IMR-90 (cell line): ENCODE measurements at regions not wholly inside any gene's neighbourhood (a gene's known extent, or its start where the extent isn't known, plus 50 kb on each side); places are given as distances from the start of the nearest gene placed in this dataset.

Experiments
- ATAC-seq: fragments of 200-7000 bp; cut with Tn5 transposase; 2 replicates; pipeline ENCODE4 v1.9.1; 2020; ENCODE audit warnings: low read depth, mild to moderate bottlenecking, moderate library complexity
- BruUV-seq: library from RNA; stranded (reverse); fragments of 400-500 nt; replicated peaks from 2 replicates; lab custom pipeline; 2021; lab: Mats Ljungman, UMichigan
- CTCF ChIA-PET: fragments of 300-600 bp; formaldehyde crosslinking; extraction: SDS; loops from one replicate; lab custom pipeline; 2021; ENCODE audit warnings: antibody characterized with exemption; lab: Yijun Ruan, JAX
- POLR2A ChIA-PET: fragments of 300-600 bp; sonication (Branson Sonifier 250); formaldehyde crosslinking; loops from one replicate; lab custom pipeline; 2022; ENCODE audit warnings: antibody characterized with exemption; ENCODE audit not compliant: unreplicated experiment; lab: Charles Lee
- DNase-seq: peaks from one replicate; pipeline ENCODE4 v3.0.0; 2013
- H2AFZ ChIP-seq: replicated peaks from 2 replicates; pipeline ENCODE3; 2013; ENCODE audit warnings: low read length, mild to moderate bottlenecking; ENCODE audit not compliant: poor library complexity
- H2AK5ac ChIP-seq: 2 replicates; pipeline ENCODE4 v1.6.1; 2013; ENCODE audit warnings: low read depth, low read length, inconsistent platforms
- H2AK9ac ChIP-seq: replicated peaks from 2 replicates; pipeline ENCODE3; 2013; ENCODE audit warnings: mild to moderate bottlenecking, low read depth, low read length, moderate library complexity; ENCODE audit not compliant: poor library complexity
- H2BK120ac ChIP-seq: 2 replicates; pipeline ENCODE4 v1.6.1; 2013; ENCODE audit warnings: low read depth, low read length, inconsistent platforms
- H2BK15ac ChIP-seq: 3 replicates; pipeline ENCODE4 v1.6.1; 2013; ENCODE audit warnings: low read depth, low read length, inconsistent platforms
- H2BK20ac ChIP-seq: 2 replicates; pipeline ENCODE4 v1.6.1; 2013; ENCODE audit warnings: low read depth, mild to moderate bottlenecking, inconsistent platforms, low read length, moderate library complexity
- H2BK5ac ChIP-seq: 2 replicates; pipeline ENCODE4 v1.6.1; 2013; ENCODE audit warnings: mild to moderate bottlenecking, low read depth, low read length, inconsistent platforms; ENCODE audit not compliant: poor library complexity, severe bottlenecking
- H3K14ac ChIP-seq: replicated peaks from 2 replicates; pipeline ENCODE4 v1.6.1; 2013; ENCODE audit warnings: low read depth, low read length, inconsistent platforms
- H3K18ac ChIP-seq: 2 replicates; pipeline ENCODE4 v1.6.1; 2013; ENCODE audit warnings: low read depth, low read length, control low read depth
- H3K23ac ChIP-seq: 2 replicates; pipeline ENCODE4 v1.6.1; 2013; ENCODE audit warnings: low read depth, low read length, inconsistent platforms
- H3K27ac ChIP-seq: 2 replicates; pipeline ENCODE4 v1.5.1; 2013; ENCODE audit warnings: mild to moderate bottlenecking, control low read depth, low read length; ENCODE audit not compliant: insufficient read depth
- H3K27me3 ChIP-seq: 2 replicates; pipeline ENCODE4 v1.6.1; 2013; ENCODE audit warnings: low read length; ENCODE audit not compliant: control insufficient read depth, insufficient read depth
- H3K36me3 ChIP-seq: 2 replicates; pipeline ENCODE4 v1.6.1; 2013; ENCODE audit warnings: low read length, mixed read lengths; ENCODE audit not compliant: control insufficient read depth, insufficient read depth
- H3K4ac ChIP-seq: 2 replicates; pipeline ENCODE4 v1.6.1; 2013; ENCODE audit warnings: low read depth, low read length, inconsistent platforms
- H3K4me1 ChIP-seq: 2 replicates; pipeline ENCODE4 v1.6.1; 2013; ENCODE audit warnings: low read length, mixed read lengths; ENCODE audit not compliant: control insufficient read depth, insufficient read depth
- H3K4me2 ChIP-seq: 2 replicates; pipeline ENCODE4 v1.6.1; 2013; ENCODE audit warnings: low read depth, mild to moderate bottlenecking, control low read depth, low read length, moderate library complexity
- H3K4me3 ChIP-seq: 2 replicates; pipeline ENCODE4 v1.5.1; 2013; ENCODE audit warnings: low read depth, mild to moderate bottlenecking, control low read depth, low read length, moderate library complexity; ENCODE audit not compliant: insufficient read depth
- H3K56ac ChIP-seq: 2 replicates; pipeline ENCODE4 v1.6.1; 2013; ENCODE audit warnings: low read length, inconsistent platforms; ENCODE audit not compliant: insufficient read depth; ENCODE audit errors: extremely low read depth
- H3K79me1 ChIP-seq, 2 experiments: 2 replicates each; pipeline ENCODE4 v1.6.1; 2013; ENCODE audit warnings: low read length in 2 of 2, inconsistent platforms in 1 of 2, low read depth in 1 of 2
- H3K9ac ChIP-seq: 2 replicates; pipeline ENCODE4 v1.6.1; 2013; ENCODE audit warnings: low read depth, low read length, control low read depth
- H3K9me1 ChIP-seq: 2 replicates; pipeline ENCODE4 v1.6.1; 2013; ENCODE audit warnings: low read length, inconsistent platforms; ENCODE audit not compliant: insufficient read depth
- H3K9me3 ChIP-seq: 2 replicates; pipeline ENCODE4 v1.6.1; 2013; ENCODE audit warnings: low read length; ENCODE audit not compliant: control insufficient read depth, insufficient read depth
- H4K20me1 ChIP-seq: 2 replicates; pipeline ENCODE4 v1.6.1; 2013; ENCODE audit warnings: low read length, inconsistent platforms; ENCODE audit not compliant: insufficient read depth
- H4K5ac ChIP-seq: 2 replicates; pipeline ENCODE4 v1.6.1; 2013; ENCODE audit warnings: mild to moderate bottlenecking, low read depth, low read length, control low read depth
- H4K8ac ChIP-seq, 2 experiments: 2 replicates each; pipeline ENCODE4 v1.6.1; 2013; ENCODE audit warnings: low read depth in 2 of 2, low read length in 2 of 2, control low read depth in 1 of 2, inconsistent platforms in 1 of 2
- H4K91ac ChIP-seq: 2 replicates; pipeline ENCODE4 v1.6.1; 2013; ENCODE audit warnings: low read depth, low read length, inconsistent platforms; ENCODE audit not compliant: insufficient read depth
- CEBPB ChIP-seq: IDR thresholded peaks from 2 replicates; pipeline ENCODE4 v1.6.1; 2012; ENCODE audit warnings: low read depth, low read length, improper control_type of control experiment
- POLR2A ChIP-seq: IDR thresholded peaks from 2 replicates; pipeline ENCODE4 v1.6.1; 2012; ENCODE audit warnings: mild to moderate bottlenecking, low read depth, low read length
- WGBS, 2 experiments: methylation state at CpG; one replicate each; pipeline versions ENCODE4 v1.1.5 to v1.1.7; 2013; ENCODE audit warnings: missing lambda C conversion rate in 2 of 2; ENCODE audit not compliant: insufficient read length in 1 of 2; ENCODE audit errors: extremely low coverage in 2 of 2; 5-methylcytosine and 5-hydroxymethylcytosine counted together
- dilution Hi-C: fragments of 300-500 bp; cut with HindIII; formaldehyde crosslinking; loops from one replicate; pipeline ENCODE4 v1.14.3; 2018; ENCODE audit warnings: low sequenced_read_pairs; ENCODE audit not compliant: unreplicated experiment
- in situ Hi-C: fragments of 300-500 bp; cut with MboI; formaldehyde crosslinking; loops from 3 replicates; pipeline ENCODE4 v1.14.3; 2019; ENCODE audit warnings: low sequenced_read_pairs, inconsistent platforms, mixed read lengths
- intact Hi-C: fragments of 100-400 bp; cut with micrococcal nuclease; formaldehyde crosslinking; loops from 2 replicates; pipeline ENCODE4 v1.10.0; 2022
- TF ChIP-seq, protein P1 (sequence below): conservative IDR thresholded peaks from 2 replicates; pipeline ENCODE4 v1.5.1; 2012; ENCODE audit warnings: mild to moderate bottlenecking, low read depth, low read length, improper control_type of control experiment
- TF ChIP-seq, protein P2 (sequence below): fragments of 150-350 bp; IDR thresholded peaks from 2 replicates; pipeline ENCODE4 v1.6.1; 2016; ENCODE audit warnings: low read depth, mild to moderate bottlenecking, low read length, moderate library complexity, borderline replicate concordance

DNA sequence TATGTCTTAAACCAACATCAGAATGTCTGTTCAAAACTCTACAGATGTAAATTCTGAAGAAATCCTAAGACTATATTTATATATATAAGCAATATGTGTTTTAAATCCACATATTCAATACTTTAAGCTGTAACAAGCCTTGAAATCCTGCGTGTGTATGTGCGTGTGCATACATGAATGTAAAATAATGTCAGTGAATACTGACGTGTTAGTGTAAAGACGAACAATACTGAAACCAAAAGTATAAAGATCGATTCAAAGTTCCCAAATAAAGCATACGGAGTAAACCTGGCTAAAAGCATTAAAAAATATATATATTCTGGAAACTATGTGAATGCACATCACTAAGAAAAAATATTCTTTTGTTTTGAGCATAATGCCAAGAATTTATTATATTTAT lies 668.6 kb upstream of the NCAM2 start:
- Histone ChIP-seq H3K27ac (no peak overlapping the region), H3K14ac (no peak overlapping the region), H2BK20ac (no peak overlapping the region), H4K5ac (no peak overlapping the region), H3K4me2 (no peak overlapping the region), H3K4me3 (no peak overlapping the region), H3K18ac (no peak overlapping the region), H4K91ac (no peak overlapping the region), H3K36me3 (no peaks in the 10 kb centered on the region), H3K56ac (no peak overlapping the region), H2AK5ac (no peak overlapping the region), H3K9me3 (peaks cover 4% of the 10 kb centered on the region; the same call in 1 of the 2 replicates), H4K8ac (no peak overlapping the region), H3K9me1 (no peaks in the 10 kb centered on the region), H3K4me1 (no peaks in the 10 kb centered on the region), H2AK9ac (no peak overlapping the region), H2BK15ac (no peak overlapping the region), H3K4ac (no peak overlapping the region), H2AFZ (no peak overlapping the region), H4K20me1 (no peaks in the 10 kb centered on the region), H3K9ac (no peak overlapping the region), H3K79me1 (no peaks in the 10 kb centered on the region), H3K27me3 (no peaks in the 10 kb centered on the region), H3K23ac (no peak overlapping the region), H2BK120ac (no peak overlapping the region), H2BK5ac (no peak overlapping the region)
- ATAC-seq (no peak), DNase-seq (no peak)
- ChIA-PET POLR2A (no interaction called here), CTCF (no interaction called here)
- TF ChIP-seq, protein P1, sequence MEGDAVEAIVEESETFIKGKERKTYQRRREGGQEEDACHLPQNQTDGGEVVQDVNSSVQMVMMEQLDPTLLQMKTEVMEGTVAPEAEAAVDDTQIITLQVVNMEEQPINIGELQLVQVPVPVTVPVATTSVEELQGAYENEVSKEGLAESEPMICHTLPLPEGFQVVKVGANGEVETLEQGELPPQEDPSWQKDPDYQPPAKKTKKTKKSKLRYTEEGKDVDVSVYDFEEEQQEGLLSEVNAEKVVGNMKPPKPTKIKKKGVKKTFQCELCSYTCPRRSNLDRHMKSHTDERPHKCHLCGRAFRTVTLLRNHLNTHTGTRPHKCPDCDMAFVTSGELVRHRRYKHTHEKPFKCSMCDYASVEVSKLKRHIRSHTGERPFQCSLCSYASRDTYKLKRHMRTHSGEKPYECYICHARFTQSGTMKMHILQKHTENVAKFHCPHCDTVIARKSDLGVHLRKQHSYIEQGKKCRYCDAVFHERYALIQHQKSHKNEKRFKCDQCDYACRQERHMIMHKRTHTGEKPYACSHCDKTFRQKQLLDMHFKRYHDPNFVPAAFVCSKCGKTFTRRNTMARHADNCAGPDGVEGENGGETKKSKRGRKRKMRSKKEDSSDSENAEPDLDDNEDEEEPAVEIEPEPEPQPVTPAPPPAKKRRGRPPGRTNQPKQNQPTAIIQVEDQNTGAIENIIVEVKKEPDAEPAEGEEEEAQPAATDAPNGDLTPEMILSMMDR, result no peak
- TF ChIP-seq, protein P2, sequence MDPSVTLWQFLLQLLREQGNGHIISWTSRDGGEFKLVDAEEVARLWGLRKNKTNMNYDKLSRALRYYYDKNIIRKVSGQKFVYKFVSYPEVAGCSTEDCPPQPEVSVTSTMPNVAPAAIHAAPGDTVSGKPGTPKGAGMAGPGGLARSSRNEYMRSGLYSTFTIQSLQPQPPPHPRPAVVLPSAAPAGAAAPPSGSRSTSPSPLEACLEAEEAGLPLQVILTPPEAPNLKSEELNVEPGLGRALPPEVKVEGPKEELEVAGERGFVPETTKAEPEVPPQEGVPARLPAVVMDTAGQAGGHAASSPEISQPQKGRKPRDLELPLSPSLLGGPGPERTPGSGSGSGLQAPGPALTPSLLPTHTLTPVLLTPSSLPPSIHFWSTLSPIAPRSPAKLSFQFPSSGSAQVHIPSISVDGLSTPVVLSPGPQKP, result no peak
- TF ChIP-seq POLR2A (no peak), CEBPB (no peak)
- in situ Hi-C loops (no loop called here), intact Hi-C loops (no loop called here), dilution Hi-C loops (no loop called here)
- BruUV-seq, result no TSS peak
- no CpG with 5 or more reads among the region's 6 CpGs for WGBS, 2 experiments
